H54 (cell line): ENCODE measurements at regions not wholly inside any gene's neighbourhood (a gene's known extent, or its start where the extent isn't known, plus 50 kb on each side); places are given as distances from the start of the nearest gene placed in this dataset.

ENCODE experiments used
- DNase-seq: peaks from one replicate; pipeline ENCODE4 v3.0.0; 2011; ENCODE audit warnings: low spot score, mixed read lengths; ENCODE audit not compliant: insufficient read length
- FAIRE-seq: peaks from 3 replicates; lab custom pipeline; 2011; peaks lifted over from hg19 to GRCh38; lab: Jason Lieb, UNC
- POLR2A ChIP-seq: IDR thresholded peaks from 2 replicates; pipeline ENCODE4 v1.6.1; 2011; ENCODE audit warnings: low read depth, mild to moderate bottlenecking, low read length

DNA sequence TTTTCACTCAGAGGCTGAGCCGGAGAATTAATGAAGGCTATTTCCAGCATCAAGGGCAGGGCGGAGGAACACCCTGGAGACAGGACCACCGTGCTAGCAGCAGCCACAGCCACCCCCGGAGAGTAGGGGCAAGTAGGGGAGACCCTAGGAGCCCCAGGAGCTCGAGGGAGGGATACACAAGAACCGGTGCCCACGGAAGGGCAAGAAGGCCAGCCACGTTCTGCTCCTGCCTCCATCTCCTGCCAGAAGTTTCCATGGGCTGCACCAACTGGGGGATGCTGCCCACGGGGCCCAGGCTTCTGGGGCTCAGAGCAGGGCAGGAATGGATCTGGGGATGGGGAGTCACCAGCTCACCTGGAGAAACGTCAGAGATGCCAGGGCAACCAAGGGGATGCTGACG is 626.8 kb downstream of the TBC1D22A start:
- TF ChIP-seq POLR2A = no peak
- no peak for DNase-seq
- FAIRE-seq = no peak

DNA sequence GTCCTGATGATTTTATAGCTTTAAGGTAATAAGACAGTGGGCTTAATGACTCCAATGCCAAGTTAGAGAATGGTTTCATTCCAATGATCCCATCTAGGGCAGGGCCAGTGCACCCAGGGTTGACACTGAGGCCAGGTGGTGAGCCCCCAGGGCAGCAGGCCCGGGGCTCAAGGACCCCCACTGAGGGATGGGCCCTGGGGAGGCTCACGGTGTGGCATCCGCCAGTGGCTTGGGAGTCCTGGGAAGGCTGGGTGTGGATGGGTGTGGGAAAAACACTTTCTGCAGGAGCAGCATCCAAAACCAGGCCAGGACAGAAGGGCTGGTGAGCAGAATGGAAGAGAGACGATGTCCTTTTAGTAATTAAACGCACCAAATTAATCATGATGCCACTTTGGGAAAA is 626.3 kb downstream of the TBC1D22A start:
- TF ChIP-seq POLR2A = no peak
- DNase-seq (no peak), FAIRE-seq (no peak)

DNA sequence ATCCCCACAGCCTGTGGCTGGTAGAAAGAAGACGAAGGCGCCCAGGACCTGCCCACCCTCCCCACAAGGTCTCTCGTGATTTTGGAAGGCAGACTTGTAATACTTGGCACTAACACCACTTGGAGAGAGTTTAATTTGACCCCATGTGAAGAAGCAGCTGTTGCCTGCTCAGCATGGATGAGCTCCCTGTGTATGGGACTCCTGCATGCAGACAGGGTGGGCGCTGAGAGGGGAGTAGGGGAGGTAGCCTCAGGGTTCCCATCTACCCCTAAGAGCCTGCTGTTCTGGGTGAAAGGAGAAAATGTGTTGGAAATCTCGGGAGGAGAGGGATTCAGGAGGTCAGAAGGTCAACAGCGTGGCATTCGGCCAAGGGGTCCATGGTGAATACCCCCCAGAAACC is 625.9 kb downstream of the TBC1D22A start:
- no peak for DNase-seq
- FAIRE-seq = no peak
- TF ChIP-seq POLR2A = no peak

- no peak for DNase-seq
- no peak for TF ChIP-seq POLR2A
- no peak for FAIRE-seq
These were observed 624.5 kb downstream of the TBC1D22A start for GRCh38 chr22:47386812-47387510.

DNA sequence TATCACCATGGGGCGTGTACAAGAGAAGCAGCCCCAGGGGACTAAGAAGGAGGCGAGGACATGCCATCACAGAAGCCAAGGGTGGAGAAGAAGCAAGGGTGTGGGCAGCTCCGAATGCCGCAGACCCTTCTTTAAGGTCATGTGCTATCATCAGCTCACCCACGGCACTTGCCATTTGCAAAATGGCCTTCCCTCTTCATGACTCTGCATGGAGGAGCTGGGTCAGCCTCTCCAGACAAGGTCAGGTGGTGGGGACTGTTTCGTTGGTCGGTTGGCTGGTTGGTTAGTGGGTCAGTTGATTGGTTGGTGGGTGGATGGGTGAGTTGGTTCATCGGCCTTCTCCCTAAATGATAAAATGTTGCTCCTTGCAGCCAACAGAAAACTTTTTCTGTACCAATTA is 622.5 kb downstream of the TBC1D22A start:
- FAIRE-seq = no peak
- no peak for TF ChIP-seq POLR2A
- no peak for DNase-seq

GRCh38 chr22:47382164-47382890 is 619.9 kb downstream of the TBC1D22A start:
- FAIRE-seq (no peak), DNase-seq (no peak)
- no peak for TF ChIP-seq POLR2A

DNA sequence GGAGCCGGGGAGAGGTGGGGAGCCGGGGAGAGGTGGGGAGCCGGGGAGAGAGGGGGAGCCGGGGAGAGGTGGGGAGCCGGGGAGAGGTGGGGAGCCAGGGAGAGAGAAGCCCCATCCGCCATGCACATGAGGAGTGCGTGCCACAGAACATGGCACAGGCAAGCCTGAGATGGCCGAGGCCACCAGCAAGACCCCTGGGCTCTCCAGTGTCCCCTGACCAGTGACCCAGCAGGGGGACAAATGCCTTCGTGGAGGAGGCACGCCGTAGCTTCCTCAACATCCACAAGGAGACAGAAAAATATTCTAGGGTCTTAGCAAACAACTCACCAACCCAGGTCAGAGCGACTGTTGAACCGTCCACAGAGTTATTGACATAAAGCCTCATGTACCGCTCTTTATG is 618.8 kb downstream of the TBC1D22A start:
- TF ChIP-seq POLR2A = no peak
- FAIRE-seq = no peak

DNA sequence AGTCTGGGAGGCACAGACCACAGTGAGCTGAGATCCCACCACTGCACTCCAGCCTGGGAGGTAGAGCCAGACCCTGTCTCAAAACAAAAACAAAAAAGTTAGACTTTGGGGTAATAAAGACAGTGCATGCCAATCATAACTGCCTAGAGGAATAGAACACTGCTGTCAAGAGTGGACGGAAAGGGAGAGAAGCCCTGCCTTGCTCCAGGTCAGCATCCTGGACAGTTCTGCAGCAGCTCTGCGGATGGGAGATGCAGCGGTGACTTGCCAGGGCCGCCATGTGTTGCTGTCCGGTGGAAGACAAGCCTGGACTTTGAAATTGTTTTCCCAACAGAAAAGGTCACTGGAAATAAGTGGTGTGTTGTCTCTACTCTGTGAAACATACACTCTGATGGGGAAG is 618.2 kb downstream of the TBC1D22A start:
- no peak for FAIRE-seq
- DNase-seq = no peak
- TF ChIP-seq POLR2A = no peak

More for the DNA sequence above, 618.8 kb downstream of the TBC1D22A start:
- no peak for DNase-seq

- no peak for TF ChIP-seq POLR2A
- DNase-seq (no peak), FAIRE-seq (no peak)
These were observed 616.6 kb downstream of the TBC1D22A start for GRCh38 chr22:47379037-47379436.

DNA sequence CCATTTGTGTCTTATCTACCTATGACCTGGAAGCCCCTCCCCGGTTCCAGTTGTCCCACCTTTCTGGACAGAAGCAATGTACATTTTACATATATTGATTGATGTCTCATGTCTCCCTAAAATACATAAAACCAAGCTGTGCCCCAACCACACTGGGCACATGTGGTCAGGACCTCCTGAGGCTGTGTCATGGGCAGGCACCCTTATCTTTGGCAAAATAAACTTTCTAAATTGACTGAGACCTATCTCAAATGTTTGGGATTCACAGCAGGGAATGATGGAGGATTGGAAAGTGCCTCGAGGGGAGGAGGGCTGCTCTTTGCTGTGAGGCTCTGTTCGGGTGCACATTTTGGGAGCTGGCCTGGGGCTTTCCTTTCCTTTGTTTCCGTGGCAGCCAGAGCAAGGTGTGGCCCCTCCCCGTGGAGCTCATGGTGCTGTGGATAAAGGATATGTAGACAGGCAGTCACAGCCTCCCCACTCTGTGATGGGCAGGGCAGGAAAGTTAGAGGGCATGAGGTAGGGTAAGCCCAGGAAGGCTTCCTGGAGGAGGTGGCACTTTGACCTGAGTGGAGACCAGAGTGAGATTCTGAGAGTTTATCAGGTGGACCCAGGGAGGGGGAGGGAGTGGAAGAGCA is 615.6 kb downstream of the TBC1D22A start:
- no peak for DNase-seq
- TF ChIP-seq POLR2A = no peak
- no peak for FAIRE-seq

GRCh38 chr22:47376901-47377505 is 614.6 kb downstream of the TBC1D22A start:
- no peak for TF ChIP-seq POLR2A
- FAIRE-seq = no peak
- no peak for DNase-seq

- FAIRE-seq (no peak), DNase-seq (no peak)
- TF ChIP-seq POLR2A = no peak
These were observed 613.9 kb downstream of the TBC1D22A start for GRCh38 chr22:47376322-47376700.

DNA sequence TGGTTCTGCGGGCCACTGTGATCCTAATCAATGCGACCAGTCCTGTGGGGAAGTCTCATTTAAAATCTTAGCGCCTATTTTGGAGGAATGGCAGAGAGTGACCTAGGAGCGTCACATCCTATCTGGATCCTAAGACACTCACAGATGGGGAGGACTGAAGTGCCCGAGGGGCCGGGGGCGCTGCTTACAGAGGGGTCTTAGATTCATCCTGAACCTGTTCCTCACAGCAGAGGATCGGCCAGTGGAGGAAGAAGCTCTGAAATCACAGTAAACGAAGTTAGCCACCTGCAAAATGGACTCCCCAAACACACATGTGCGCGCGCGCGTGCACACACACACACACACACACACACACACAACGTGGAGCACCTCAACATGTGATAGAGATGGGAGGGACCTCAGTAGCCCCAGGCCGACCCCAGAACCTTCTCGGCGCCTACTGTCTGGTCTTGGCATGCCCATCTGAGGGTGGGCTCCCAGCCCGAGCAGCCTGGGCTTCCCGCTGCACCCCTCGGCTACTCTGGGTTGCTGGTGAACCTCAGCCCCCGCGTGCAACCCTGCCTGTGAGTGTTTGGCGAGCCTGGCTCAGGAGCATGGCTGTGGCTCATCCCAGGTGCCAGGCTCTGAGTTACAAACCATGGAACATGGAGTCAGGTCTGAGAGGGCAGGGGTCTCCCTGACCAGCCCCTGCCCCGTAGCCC is 613.3 kb downstream of the TBC1D22A start:
- TF ChIP-seq POLR2A = no peak
- DNase-seq (no peak), FAIRE-seq (no peak)

DNA sequence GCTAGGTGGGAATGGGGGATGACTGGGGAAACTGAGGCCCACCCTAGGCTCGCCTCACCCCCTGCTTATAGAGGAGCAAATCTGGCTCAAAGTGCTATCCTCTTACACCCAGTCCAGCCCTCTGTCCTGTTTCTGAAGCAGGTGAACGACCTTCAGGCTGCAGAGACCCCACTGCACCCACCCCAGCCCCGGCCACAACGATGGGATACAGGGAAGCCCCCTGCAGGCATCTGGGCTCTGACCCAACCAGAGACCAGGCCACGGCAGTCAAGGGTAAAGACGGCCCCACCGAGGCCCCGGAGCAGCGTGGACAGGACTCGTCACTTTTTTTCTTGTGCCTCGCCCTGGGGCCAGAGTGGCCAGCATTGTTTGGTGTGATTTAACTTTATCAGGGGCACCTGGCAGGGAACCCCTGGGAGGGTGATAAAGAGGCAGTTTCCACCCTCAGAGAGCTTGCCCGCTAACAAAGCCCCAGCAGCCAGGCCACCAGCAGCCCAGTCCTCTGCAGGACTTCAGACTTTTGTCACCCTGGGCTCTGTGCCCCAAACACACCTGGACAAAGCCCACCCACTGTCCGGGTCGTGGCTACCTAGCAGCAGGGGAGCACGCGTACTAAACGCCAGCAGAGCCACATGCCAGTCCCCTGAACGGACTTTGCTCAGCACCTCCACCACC is 612.6 kb downstream of the TBC1D22A start:
- DNase-seq (no peak), FAIRE-seq (no peak)
- no peak for TF ChIP-seq POLR2A
